ENCODE measurements at regions not wholly inside any gene's neighbourhood (a gene's known extent, or its start where the extent isn't known, plus 50 kb on each side); places are given as distances from the start of the nearest gene placed in this dataset.

- DNase-seq (ENCODE audit: low read depth) = no peak
- TF ChIP-seq CTCF (conservative IDR thresholded peaks at IDR 0.05; ENCODE audit: control insufficient read depth, insufficient read depth, low read depth, low read length) = no peak
- no peak overlapping the region for H3K4me3 ChIP-seq (ENCODE audit: control insufficient read depth, low read depth, low read length)
Measured at GRCh38 chr4:132240081-132240480, 909.0 kb upstream of the PCDH10 start.

GRCh38 chr4:132245319-132245718 lies 903.8 kb upstream of the PCDH10 start:
- no peak overlapping the region for H3K4me3 ChIP-seq (ENCODE audit: control insufficient read depth, low read depth, low read length)
- no peak for TF ChIP-seq CTCF (conservative IDR thresholded peaks at IDR 0.05; ENCODE audit: control insufficient read depth, insufficient read depth, low read depth, low read length)
- DNase-seq (ENCODE audit: low read depth) = no peak

GRCh38 chr4:132264176-132264575 lies 884.9 kb upstream of the PCDH10 start:
- TF ChIP-seq CTCF (conservative IDR thresholded peaks at IDR 0.05; ENCODE audit: control insufficient read depth, insufficient read depth, low read depth, low read length) = no peak
- H3K4me3 ChIP-seq (ENCODE audit: control insufficient read depth, low read depth, low read length) = no peak overlapping the region
- DNase-seq (ENCODE audit: low read depth) = no peak

- no peak for TF ChIP-seq CTCF (conservative IDR thresholded peaks at IDR 0.05; ENCODE audit: control insufficient read depth, insufficient read depth, low read depth, low read length)
- H3K4me3 ChIP-seq (ENCODE audit: control insufficient read depth, low read depth, low read length) = no peak overlapping the region
- DNase-seq (ENCODE audit: low read depth) = no peak
Measured at GRCh38 chr4:132266374-132266773, 882.7 kb upstream of the PCDH10 start.

- DNase-seq (ENCODE audit: low read depth) = no peak
- TF ChIP-seq CTCF (conservative IDR thresholded peaks at IDR 0.05; ENCODE audit: control insufficient read depth, insufficient read depth, low read depth, low read length) = no peak
- no peak overlapping the region for H3K4me3 ChIP-seq (ENCODE audit: control insufficient read depth, low read depth, low read length)
Measured at GRCh38 chr4:132267321-132267720, 881.8 kb upstream of the PCDH10 start.

GRCh38 chr4:132269303-132269990 lies 879.6 kb upstream of the PCDH10 start:
- no peak for DNase-seq (ENCODE audit: low read depth)
- no peak for TF ChIP-seq CTCF (conservative IDR thresholded peaks at IDR 0.05; ENCODE audit: control insufficient read depth, insufficient read depth, low read depth, low read length)
- no peak overlapping the region for H3K4me3 ChIP-seq (ENCODE audit: control insufficient read depth, low read depth, low read length)

Measured in fibroblast of mammary gland (primary cell).